Activated CD8-positive, alpha-beta memory T cell treated with anti-CD3 and anti-CD28 coated beads, Interleukin-2, amount 50 U/mL, for 24 hours (primary cell): ENCODE measurements at regions not wholly inside any gene's neighbourhood (a gene's known extent, or its start where the extent isn't known, plus 50 kb on each side); places are given as distances from the start of the nearest gene placed in this dataset.

Experiments
- DNase-seq: peaks from one replicate; pipeline ENCODE4 v3.0.0-alpha.2; 2020; ENCODE audit errors: extremely low read depth

DNA sequence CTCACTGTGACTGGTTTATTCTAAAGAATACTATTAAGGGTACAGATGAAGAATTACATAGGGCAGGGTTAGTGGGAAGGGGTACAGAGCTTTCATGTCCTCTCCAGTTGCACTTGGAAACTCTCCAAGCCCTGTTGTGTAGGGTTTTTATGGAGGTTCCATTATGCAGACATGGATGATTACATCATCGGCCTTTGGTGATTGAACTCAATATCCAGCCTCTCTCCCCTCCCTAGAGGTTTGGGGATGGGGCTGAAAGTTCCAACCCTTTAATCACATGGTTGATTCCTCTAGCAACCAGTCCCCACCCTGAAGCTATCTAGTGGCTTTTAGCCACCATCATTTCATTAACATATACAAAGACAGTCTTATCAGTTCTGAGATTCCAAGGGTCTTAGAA is 472.6 kb downstream of the BUD13 start:
- no peak for DNase-seq

DNA sequence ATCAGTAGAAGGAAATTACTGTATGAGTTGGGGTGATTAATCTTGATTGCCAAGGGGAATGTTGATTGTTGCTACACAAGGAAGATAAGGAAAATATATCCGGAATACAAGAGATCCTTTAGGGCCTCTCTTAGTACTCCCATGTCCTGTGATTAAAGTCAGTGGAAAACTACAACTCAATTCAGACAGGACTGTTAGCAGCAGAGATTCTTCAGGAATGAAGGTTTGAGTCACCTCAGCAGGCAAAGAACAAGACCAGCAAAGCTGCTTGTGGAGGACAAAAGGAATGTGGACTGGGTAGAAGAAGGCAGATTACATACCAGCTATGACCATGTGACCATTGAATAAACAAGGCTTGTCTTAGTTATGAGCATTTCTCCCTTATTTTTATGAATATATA is 478.2 kb downstream of the BUD13 start:
- DNase-seq: no peak

DNA sequence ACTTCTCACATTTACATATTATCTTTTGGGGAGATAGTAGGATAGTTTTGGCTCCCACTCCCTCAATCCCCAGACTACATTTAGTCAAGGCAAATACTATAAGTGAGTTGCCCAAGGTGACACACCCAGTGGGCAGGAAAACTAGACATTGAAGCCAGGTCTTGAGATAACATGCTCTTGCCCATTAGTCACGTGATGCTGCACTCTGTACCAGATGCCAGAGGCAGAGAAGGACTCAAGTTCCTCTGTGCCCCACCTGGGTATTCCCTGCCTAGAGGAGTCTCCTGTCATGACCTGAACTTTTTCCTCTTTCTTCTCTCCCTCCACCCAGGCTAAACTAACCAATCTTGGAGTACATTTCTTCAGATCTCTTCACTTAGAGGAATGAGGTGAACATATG is 484.9 kb downstream of the BUD13 start:
- no peak for DNase-seq

DNA sequence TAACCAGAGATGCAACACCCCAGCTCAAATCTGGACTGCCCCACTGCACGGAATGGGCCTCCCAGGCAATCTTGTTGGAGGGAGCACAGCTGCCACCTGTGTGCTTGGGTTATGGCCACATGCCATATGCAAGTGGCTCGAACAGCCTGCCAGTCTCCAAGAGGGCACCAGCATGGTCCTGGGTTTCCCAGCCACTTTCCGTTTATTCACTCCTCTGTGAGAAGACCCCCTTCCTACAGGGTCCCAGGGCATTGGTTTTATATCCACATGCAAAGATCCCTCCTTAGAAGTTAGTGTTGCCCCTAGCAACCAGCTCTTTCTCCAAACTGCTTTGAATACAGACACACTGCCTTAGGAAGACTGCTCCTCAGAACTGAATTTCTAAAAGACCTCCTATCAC is 487.8 kb downstream of the BUD13 start:
- DNase-seq: no peak

DNA sequence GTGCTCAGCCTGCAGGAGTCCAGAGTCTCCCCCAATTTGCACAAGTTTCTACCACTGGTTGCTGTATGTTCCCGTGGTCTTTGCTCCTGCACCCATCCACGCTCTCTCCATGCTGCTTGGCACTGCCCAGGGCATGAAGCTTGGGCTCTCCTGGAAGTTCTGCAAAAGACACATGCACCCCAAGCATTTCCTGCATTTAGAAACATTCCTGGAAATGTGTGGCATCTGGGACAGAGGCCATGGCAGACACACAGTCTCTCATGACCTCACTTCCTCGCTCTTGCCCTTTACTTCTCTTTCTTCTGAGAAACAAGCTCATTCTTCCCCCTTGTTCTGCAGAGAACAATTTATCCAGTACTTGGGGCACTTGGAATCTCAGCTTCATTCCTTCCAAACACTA is 489.5 kb downstream of the BUD13 start:
- DNase-seq: no peak

DNA sequence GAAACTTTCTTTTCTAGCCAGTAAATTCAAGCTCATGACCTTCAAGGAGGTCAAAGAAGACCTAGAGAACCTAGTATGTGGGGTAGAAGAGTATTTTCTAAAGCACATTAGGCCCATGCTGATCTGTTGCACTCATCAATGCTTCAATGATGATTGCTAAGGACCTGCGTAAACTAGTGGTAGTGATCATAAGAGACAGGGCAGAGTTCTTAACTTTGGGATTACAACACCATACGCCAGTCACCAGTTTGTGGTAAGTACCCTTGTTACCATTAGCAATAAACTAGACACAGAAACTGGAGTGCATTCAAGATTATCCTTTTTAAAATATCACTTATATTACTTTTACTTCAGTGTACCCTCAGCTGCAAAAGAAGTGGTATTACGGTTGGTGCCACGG is 490.3 kb downstream of the BUD13 start:
- DNase-seq: no peak

DNA sequence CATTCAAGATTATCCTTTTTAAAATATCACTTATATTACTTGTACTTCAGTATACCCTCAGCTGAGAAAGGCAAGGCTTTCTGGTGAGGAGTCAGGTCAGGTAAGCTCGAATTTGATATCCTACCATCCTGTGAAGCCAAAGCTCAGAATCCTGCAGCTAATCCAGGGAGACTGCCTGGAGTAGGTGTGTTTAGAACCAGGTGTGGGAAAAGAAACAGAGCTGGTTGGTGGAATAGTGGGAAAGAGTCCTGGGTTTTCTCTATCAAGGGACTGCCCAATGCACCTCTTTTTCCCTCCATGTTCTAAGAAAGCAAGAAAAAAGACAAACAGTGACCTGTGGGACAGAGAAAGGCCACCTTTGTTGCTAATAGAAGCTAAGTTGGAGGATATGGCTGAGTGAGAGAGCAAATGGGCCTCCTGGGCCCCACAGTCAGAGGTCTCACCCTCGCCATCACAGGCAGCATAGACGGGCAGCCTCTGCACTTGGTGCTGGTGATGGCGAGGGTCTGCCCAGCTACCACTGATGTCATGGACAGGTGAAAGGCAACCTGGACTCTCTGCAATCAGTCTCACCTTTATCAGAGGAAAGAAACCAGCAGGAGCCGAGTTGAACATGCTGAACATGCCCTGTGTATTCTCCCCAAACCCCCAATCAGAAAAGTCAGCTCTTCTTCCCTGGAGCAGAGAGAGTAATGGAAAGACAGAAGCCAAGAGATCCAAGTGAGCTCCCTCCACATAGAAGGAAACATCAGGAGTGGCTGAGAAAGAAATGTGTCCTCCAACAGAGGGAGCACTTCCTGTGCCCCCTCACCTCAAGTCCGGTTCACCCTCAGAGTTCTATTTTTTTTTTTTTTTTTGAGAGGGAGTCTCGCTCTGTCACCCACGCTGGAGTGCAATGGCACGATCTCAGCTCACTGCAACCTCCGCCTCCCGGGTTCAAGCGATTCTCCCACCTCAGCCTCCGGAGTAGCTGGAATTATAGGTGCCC is 491.3 kb downstream of the BUD13 start:
- DNase-seq: no peak

DNA sequence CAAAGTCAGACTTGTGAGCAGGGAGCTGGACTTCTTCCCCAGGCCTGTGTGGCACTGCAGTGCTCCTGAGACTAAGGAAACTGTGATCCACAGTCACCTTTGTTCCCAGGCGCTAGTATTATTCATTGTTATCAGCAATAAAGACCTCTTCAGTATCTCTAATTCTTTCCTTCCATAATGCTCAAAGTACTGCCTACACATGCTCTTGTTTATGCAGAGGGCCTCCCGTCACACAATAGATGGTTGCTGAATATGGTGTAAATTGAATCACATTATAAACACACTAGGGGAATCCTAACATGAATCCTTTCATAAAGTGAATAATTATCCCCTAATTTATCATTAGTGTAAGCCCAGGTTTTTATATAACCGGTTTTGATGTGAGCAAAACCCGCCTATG is 493.3 kb downstream of the BUD13 start:
- no peak for DNase-seq

DNA sequence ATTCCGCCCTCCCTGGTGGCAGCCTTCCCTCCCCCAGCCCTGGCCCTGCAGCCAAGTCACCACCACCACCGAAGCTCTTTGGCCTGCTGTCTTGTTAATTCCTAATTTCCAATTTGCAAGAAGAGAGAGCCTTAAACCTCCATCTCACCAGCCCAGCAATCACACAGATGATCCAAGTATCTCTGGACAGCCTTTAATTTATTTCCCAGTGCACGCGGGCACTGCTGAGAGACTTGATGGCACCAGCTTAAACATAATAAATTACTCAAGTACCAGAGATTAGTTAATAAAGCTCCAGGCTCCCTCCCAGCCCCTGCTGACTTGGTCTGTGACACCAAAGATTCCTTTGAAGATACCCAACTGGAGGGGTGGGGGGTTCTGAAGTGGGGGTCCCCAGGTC is 494.7 kb downstream of the BUD13 start:
- DNase-seq: no peak

DNA sequence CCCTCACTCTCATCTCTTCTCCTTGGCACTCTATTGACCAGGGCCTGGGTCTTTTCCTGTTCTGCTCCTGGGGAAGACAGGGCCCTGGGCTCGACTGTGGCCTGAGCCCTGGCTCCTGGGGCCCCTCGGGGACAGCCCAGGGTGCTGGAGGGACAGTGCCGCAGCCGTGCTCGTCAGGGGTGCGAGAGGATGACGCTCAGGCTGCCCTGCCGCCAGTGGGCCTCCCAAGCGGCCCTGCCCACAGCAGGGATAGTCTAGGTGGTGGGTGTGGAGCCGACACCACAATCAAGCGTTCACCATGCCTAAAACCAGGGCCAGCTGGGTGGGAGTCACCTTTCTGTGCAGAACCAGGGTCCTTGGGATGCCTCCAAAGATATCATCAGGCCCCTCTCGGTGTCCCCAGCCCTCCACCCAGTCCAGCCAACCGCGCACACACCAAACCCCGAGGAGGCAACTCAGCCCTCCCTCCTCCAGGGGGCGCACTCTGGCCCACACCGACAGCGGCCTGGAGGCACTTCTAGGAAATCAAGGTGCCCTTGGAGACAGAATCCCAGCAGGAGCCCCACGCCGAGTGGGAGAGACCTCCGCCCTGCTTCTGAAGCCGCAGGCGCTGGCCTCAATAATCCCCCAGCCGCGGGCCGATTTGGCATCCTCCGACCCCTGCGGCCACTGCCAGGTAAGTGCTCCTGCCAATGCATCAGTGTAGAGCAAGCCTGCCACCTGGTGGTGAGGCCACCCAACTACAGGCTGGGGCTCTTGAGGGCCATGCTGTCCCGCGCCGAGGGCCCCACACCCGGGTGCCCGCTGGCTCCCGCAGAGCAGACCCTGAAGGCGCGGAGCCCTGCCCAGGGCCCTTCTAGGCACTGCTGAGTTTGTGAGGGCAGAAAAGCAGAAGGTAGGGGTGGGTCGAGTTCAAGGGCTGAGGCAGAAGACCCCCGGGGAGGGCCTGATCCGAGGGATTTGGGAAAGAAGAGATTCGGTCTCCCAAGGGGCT is 496.4 kb downstream of the BUD13 start:
- peak; percentile 32 for DNase-seq

DNA sequence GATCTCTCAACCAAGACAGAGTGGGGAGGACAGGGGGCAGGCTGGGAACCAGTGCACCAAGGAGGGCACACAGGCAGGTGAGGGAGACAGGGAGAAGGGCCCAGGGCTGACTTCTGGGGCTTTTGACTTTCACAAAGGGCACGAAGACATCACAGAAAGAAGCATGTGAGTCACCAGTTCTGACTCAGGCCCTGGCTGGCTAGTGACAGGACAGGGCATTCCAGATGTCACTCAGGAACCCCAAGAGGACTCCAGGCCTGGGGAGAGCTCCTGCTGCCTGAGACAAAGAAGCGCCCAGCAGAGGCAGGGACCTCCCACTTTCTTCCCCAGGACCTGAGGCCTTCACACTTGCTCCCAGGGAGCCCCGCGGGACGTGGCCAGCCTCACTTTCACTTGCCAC is 497.2 kb downstream of the BUD13 start:
- DNase-seq: no peak

DNA sequence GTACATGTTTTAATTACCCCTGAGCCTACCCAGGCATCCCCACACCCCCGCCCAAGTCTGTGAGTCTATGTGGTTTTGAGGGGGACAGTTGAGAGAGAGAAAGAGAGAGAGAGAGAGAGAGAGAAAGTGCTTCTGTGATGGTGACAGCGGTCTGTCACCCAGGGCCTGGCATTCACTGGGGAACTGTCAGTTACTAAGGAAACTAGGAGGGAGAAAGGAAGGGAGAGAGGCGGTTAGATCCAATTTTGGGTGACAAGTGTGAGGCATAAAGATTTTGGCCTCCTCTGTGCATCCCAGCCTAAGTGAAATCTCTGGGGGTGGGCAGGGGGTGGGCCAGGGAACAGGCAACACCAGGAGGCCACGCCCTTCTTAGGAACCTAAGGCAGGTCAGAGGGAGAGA is 498.3 kb downstream of the BUD13 start:
- DNase-seq: no peak

DNA sequence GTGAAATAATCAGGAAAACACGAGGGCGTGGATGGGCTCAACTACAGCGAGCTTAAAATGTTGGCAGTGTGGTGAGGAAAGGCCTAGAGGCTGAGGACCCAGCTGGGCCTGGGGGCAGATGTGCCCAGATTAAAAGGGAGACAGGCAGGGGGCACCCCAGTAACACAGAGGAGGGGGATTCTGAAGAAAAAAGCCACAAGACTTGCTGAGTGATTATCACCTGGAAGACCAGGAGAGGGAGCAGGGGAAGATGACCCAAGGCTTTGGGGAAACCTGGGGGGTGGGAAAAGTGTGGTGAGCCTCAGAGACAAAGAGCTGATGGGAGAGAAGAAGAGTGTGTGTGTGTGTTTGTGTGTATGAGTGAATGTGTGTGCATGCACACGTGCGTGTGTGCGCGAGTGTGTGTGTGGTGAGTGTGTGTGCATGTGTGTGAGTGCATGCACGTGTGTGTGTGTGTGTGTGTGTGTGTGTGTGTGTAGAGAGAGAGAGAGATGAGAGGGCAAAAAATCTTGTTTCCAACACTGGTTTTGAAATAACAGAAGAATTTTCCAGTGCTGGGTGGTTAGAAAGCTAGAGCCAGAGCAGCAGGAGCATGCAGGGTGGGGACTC is 500.5 kb downstream of the BUD13 start:
- no peak for DNase-seq

DNA sequence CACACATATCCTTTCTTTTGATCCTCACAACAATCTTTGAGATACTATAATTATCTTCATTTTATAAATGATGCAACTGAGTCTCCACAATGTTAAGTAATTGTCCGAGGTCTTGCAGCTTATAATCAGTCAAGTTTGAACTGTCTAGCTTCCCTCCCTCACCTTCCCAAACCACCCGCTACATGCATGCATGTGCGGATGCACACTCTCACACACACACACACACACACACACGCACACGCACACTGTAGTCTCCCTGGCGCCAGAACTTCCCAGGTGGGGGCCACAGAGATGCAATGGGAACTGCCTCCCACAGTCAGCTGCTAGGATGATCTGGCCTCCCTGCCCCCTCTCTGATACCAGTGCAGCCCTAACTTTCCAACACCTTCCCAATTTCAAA is 501.3 kb downstream of the BUD13 start:
- DNase-seq: no peak

DNA sequence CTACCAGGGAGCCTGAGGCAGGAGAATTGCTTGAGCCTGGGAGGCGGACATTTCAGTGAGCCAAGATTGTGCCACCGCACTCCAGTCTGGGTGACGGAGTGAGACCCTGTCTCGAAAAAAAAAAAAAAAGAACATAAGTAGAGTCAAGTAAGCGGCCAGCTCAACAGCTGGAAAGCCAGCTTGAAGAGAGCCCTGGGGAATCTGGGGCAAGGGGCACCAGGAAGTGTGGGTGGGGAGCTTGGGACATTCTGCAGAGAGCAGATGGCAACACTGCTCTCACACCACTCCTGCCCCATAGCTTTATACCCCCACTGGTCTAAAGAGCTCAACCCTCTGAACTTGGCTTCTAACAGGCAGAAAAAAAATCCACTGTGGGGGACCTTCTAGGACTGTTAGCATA is 505.6 kb downstream of the BUD13 start:
- DNase-seq: no peak

DNA sequence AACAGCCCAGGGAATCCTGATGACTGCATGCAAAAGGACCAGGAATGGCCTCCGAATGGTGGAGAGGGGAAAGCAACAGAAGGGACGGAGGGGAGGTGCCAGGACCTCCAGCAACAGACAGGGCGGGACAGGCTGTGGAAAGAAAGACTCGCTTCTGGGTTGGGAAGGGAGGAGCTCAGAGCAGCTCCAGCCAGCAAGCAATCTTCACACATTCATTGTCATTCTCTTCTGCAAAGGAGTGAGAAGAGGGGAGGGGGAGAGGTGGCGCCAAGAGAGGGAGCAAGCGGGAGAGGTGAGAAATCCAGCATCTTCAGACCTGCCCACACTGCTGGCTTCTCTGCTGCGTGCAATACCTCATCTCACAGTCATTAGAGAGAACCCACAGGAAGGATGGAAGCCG is 509.0 kb downstream of the BUD13 start:
- DNase-seq: no peak

DNA sequence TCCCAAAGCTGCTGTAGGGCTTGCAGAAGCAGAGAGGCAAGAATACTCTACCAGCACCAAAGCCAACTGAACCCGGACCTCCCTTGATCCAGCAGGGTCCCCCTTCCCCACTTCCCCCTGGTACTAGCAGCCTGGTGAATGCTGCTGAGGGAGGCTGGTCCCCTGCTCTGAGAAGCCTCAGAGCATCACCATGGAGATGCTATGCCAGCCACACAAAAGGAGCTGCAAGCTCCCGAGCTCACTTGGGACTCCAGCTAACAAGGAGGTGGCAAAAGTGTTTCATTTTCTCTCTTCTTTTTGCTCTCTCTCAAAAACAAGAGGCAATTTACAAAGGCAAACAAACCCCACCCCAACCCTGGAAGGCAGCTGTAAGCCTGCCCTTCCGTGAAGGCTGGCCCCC is 509.8 kb downstream of the BUD13 start:
- no peak for DNase-seq

DNA sequence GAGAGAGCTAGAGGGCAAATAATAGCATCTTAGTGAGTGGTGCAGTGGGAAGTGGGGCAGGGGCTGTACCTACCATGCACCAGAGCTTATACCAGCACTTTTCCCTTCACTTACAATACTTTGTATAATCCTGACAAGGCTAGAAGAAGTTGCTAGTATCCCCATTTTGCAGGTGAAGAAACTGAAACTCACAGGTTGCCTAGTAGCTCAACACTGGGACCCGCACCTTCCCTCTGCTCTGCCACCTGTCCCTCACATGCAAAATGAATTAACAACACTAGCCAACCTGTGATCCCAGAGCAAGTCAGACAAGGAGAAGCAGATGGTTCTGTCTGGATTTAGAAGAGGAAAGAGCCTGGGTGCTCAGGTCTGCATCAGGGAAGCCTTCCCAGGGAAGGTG is 510.4 kb downstream of the BUD13 start:
- no peak for DNase-seq

DNA sequence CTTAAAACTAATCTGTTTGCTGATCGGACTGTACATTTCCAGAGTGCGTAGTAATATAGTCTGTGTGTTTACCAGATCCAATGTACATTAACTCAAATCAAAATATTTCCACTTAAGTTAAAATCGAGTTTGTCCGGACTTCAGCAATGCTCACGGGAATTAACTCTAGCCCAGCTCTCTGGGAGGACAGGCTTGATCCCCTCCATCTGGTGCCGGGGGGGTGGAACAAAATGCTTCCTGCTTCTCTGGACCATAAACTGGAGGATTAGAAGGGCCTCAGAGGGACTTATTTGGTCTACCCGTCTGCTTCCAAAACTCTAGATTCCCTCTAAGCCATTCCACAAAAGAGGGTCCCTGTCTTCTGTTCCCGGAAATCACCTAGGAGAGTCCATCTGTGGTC is 511.2 kb downstream of the BUD13 start:
- no peak for DNase-seq

DNA sequence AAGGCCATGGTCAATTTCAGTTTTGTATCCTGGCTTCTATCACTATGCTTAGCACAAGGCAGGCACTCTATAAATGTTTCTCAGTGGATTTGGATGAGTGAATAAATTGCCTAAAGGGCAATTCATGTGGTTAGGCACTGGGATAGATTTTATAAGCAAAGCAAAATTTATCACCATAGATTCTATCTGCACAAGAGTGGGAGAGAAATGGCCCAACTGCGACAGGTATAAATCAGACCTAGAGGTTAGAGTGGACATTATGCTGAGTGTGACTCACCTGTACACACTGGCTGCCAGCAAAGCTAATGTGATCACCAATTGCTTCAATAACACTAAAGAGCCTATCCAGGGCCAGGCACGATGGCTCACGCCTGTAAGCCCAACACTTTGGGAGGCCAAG is 514.0 kb downstream of the BUD13 start:
- DNase-seq: no peak

DNA sequence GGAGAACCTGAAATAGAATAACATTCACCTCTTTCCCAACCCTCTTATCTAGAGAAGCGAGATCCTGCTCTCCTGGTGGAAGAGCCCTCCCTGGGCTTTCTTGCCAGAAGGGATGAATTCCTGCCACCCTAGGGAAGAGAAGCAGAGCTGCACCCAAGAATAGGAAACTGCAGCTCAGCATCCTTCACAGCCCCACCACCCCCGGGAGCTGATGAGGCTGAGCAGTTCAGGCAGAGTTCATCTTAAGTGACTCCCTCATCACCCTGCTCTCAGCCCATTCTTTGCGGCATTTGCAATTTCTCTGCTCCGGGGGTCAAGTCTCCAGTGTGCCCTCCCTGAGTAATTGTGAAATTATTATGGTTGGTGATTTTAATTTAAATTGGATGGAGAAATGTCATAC is 514.9 kb downstream of the BUD13 start:
- DNase-seq: no peak

DNA sequence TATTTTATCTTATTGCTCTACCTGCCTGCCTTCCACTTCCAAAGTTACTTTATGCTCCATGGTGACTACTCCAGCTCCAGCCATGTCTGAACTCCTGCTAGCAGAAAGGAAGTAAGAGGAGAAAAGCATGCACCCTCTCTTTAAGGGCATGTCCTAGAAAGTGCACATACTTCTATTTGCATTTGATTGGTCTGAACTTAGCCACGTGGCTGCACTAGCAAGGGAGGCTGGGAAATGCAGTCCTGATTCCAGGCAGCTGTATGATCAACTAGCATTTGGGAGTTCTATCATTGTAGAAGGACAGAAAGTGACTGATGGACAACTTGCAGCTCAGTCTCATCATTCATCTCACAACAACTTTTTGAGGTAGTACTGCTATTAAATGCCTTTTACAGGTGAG is 515.7 kb downstream of the BUD13 start:
- no peak for DNase-seq
